HCT116 (cell line): ENCODE measurements at regions not wholly inside any gene's neighbourhood (a gene's known extent, or its start where the extent isn't known, plus 50 kb on each side); places are given as distances from the start of the nearest gene placed in this dataset.

Experiments used
- EGR1 ChIP-seq: IDR thresholded peaks from 2 replicates; pipeline ENCODE4 v1.6.1; 2012; ENCODE audit warnings: low read depth
- JUND ChIP-seq: IDR thresholded peaks from 2 replicates; pipeline ENCODE4 v1.6.1; 2012
- POLR2A ChIP-seq: IDR thresholded peaks from 2 replicates; pipeline ENCODE4 v1.7.0; 2011; ENCODE audit warnings: borderline replicate concordance; ENCODE audit not compliant: insufficient read depth, insufficient read length; ENCODE audit errors: extremely low read depth
- POLR2AphosphoS5 ChIP-seq: IDR thresholded peaks from 2 replicates; pipeline ENCODE4 v1.6.1; 2011; ENCODE audit warnings: mild to moderate bottlenecking, low read depth, low read length, moderate library complexity
- SIN3A ChIP-seq: IDR thresholded peaks from 2 replicates; pipeline ENCODE4 v1.6.1; 2012; ENCODE audit warnings: low read depth
- SP1 ChIP-seq: IDR thresholded peaks from 2 replicates; pipeline ENCODE4 v1.6.1; 2012; ENCODE audit warnings: low read depth
- TCF7L2 ChIP-seq: IDR thresholded peaks from 2 replicates; pipeline ENCODE4 v1.7.0; 2011; ENCODE audit warnings: borderline replicate concordance, inconsistent platforms; ENCODE audit not compliant: insufficient read depth, insufficient read length; ENCODE audit errors: extremely low read depth
- TF ChIP-seq, protein P1 (sequence below), 3 experiments: fragments of 200-600 bp in 1 of 3; sonication (generic) in 1 of 3; IDR thresholded peaks in 2 of 3; conservative IDR thresholded peaks in 1 of 3; 2 replicates each; pipeline ENCODE4 v1.5.1; 2012 to 2017; ENCODE audit warnings: low read depth in 2 of 3, low read length in 2 of 3, antibody characterized with exemption in 1 of 3, borderline replicate concordance in 1 of 3, control low read depth in 1 of 3, mild to moderate bottlenecking in 1 of 3, mixed read lengths in 1 of 3, mixed run types in 1 of 3, moderate library complexity in 1 of 3; ENCODE audit not compliant: insufficient read depth in 1 of 3
- TF ChIP-seq, protein P2 (sequence below): IDR thresholded peaks from 2 replicates; pipeline ENCODE4 v1.6.1; 2012; ENCODE audit warnings: low read depth

DNA sequence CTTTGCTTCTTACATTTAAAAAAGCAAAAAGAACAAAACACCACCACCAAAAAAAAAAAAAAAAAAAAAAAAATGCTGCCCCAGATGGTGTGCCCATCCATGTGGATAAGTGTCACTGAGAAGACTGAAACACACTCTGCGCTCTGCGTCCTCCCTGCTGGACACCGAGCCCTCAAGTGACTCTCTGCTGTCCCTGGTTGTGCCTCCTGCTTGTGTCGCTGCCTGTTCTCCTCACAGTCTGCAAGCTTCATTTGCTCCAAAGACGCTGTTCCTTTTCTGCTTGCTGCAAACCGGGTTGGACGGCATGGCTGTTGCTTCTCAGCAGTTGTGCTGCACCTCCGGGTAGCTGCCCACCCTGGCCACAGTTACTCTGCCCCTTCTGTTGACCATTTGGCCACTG lies 276.2 kb upstream of the ATP2B1 start:
- TF ChIP-seq, protein P1, sequence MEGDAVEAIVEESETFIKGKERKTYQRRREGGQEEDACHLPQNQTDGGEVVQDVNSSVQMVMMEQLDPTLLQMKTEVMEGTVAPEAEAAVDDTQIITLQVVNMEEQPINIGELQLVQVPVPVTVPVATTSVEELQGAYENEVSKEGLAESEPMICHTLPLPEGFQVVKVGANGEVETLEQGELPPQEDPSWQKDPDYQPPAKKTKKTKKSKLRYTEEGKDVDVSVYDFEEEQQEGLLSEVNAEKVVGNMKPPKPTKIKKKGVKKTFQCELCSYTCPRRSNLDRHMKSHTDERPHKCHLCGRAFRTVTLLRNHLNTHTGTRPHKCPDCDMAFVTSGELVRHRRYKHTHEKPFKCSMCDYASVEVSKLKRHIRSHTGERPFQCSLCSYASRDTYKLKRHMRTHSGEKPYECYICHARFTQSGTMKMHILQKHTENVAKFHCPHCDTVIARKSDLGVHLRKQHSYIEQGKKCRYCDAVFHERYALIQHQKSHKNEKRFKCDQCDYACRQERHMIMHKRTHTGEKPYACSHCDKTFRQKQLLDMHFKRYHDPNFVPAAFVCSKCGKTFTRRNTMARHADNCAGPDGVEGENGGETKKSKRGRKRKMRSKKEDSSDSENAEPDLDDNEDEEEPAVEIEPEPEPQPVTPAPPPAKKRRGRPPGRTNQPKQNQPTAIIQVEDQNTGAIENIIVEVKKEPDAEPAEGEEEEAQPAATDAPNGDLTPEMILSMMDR (IDR thresholded peaks at IDR 0.05 in 2 of 3, conservative IDR thresholded peaks at IDR 0.05 in 1 of 3; ENCODE audit: borderline replicate concordance in 1 of 3, insufficient read depth in 1 of 3, low read depth in 2 of 3, low read length in 2 of 3), result no peak
- TF ChIP-seq EGR1 (no peak), SP1 (no peak), JUND (no peak), POLR2AphosphoS5 (no peak), SIN3A (no peak), TCF7L2 (no peak), POLR2A (no peak)
- TF ChIP-seq, protein P2, sequence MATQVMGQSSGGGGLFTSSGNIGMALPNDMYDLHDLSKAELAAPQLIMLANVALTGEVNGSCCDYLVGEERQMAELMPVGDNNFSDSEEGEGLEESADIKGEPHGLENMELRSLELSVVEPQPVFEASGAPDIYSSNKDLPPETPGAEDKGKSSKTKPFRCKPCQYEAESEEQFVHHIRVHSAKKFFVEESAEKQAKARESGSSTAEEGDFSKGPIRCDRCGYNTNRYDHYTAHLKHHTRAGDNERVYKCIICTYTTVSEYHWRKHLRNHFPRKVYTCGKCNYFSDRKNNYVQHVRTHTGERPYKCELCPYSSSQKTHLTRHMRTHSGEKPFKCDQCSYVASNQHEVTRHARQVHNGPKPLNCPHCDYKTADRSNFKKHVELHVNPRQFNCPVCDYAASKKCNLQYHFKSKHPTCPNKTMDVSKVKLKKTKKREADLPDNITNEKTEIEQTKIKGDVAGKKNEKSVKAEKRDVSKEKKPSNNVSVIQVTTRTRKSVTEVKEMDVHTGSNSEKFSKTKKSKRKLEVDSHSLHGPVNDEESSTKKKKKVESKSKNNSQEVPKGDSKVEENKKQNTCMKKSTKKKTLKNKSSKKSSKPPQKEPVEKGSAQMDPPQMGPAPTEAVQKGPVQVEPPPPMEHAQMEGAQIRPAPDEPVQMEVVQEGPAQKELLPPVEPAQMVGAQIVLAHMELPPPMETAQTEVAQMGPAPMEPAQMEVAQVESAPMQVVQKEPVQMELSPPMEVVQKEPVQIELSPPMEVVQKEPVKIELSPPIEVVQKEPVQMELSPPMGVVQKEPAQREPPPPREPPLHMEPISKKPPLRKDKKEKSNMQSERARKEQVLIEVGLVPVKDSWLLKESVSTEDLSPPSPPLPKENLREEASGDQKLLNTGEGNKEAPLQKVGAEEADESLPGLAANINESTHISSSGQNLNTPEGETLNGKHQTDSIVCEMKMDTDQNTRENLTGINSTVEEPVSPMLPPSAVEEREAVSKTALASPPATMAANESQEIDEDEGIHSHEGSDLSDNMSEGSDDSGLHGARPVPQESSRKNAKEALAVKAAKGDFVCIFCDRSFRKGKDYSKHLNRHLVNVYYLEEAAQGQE, result no peak
